SK-N-SH treated with all-trans-retinoic acid at 6 μM for 48 hours (cell line): ENCODE measurements at regions not wholly inside any gene's neighbourhood (a gene's known extent, or its start where the extent isn't known, plus 50 kb on each side); places are given as distances from the start of the nearest gene placed in this dataset.

ENCODE experiments used
- ARNTL ChIP-seq: fragments of 450-650 bp; formaldehyde crosslinking; IDR thresholded peaks from 2 replicates; pipeline ENCODE4 v1.5.0; 2020; ENCODE audit warnings: low read depth, mild to moderate bottlenecking, moderate library complexity, borderline replicate concordance
- BACH2 ChIP-seq: fragments of 250-450 bp; sonication (Bioruptor Pico); IDR thresholded peaks from 2 replicates; pipeline ENCODE4 v1.9.0; 2021; ENCODE audit warnings: mild to moderate bottlenecking, borderline replicate concordance
- ESRRG ChIP-seq: fragments of 250-450 bp; sonication (Bioruptor Pico); IDR thresholded peaks from 2 replicates; pipeline ENCODE4 v1.6.1; 2021; ENCODE audit warnings: mild to moderate bottlenecking
- ISL1 ChIP-seq: fragments of 250-450 bp; sonication (Bioruptor Pico); IDR thresholded peaks from 2 replicates; pipeline ENCODE4 v2.1.2; 2022; ENCODE audit warnings: mild to moderate bottlenecking, moderate library complexity
- RARB ChIP-seq: fragments of 250-450 bp; sonication (Bioruptor Pico); IDR thresholded peaks from 2 replicates; pipeline ENCODE4 v1.8.0; 2021; ENCODE audit warnings: mild to moderate bottlenecking, moderate library complexity
- SNAI2 ChIP-seq: fragments of 250-450 bp; sonication (Bioruptor Pico); IDR thresholded peaks from 2 replicates; pipeline ENCODE4 v1.5.0; 2020; ENCODE audit warnings: mild to moderate bottlenecking, moderate library complexity
- TCF4 ChIP-seq: fragments of 250-450 bp; sonication (Bioruptor Pico); IDR thresholded peaks from 2 replicates; pipeline ENCODE4 v1.8.0; 2021; ENCODE audit warnings: mild to moderate bottlenecking, moderate library complexity, borderline replicate concordance
- ZFP3 ChIP-seq: fragments of 250-450 bp; sonication (Bioruptor Pico); IDR thresholded peaks from 2 replicates; pipeline ENCODE4 v1.5.0; 2020; ENCODE audit warnings: mild to moderate bottlenecking, moderate library complexity
- ZFP30 ChIP-seq: fragments of 450-650 bp; formaldehyde crosslinking; IDR thresholded peaks from 2 replicates; pipeline ENCODE4 v1.5.0; 2022; ENCODE audit warnings: mild to moderate bottlenecking, moderate library complexity
- ZNF8 ChIP-seq: fragments of 450-650 bp; formaldehyde crosslinking; IDR thresholded peaks from 2 replicates; pipeline ENCODE4 v1.5.0; 2020; ENCODE audit warnings: mild to moderate bottlenecking, moderate library complexity
- TF ChIP-seq, protein P1 (sequence below): fragments of 250-450 bp; sonication (Bioruptor Pico); IDR thresholded peaks from 2 replicates; pipeline ENCODE4 v1.5.0; 2020; ENCODE audit warnings: mild to moderate bottlenecking, moderate library complexity
- TF ChIP-seq, protein P2 (sequence below): fragments of 250-450 bp; sonication (Bioruptor Pico); IDR thresholded peaks from 2 replicates; pipeline ENCODE4 v1.8.0; 2020; ENCODE audit warnings: mild to moderate bottlenecking, moderate library complexity, borderline replicate concordance
- TF ChIP-seq, protein P3 (sequence below): fragments of 250-450 bp; sonication (Bioruptor Pico); IDR thresholded peaks from 2 replicates; pipeline ENCODE4 v1.5.1; 2021; ENCODE audit warnings: mild to moderate bottlenecking, moderate library complexity

DNA sequence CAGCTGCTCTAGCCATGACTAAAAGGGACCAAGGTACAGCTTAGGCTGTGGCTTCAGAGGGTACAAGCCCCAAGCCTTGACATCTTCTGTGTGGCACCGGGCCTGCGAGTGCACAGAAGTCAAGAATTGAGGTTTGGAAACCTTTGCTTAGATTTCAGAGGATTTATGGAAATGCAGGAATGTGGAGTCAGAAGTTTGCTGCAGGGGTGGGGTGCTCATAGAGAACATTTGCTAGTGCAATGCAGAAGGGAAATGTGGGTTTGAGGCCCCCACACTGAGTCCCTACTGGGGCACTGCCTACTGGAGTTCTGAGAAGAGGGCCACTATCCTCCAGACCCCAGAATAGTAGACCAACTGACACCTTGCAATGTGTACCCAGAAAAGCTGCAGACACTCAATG is 624.9 kb upstream of the FTMT start:
- TF ChIP-seq TCF4 (CRISPR knock-in tag), result no peak
- TF ChIP-seq, protein P1, sequence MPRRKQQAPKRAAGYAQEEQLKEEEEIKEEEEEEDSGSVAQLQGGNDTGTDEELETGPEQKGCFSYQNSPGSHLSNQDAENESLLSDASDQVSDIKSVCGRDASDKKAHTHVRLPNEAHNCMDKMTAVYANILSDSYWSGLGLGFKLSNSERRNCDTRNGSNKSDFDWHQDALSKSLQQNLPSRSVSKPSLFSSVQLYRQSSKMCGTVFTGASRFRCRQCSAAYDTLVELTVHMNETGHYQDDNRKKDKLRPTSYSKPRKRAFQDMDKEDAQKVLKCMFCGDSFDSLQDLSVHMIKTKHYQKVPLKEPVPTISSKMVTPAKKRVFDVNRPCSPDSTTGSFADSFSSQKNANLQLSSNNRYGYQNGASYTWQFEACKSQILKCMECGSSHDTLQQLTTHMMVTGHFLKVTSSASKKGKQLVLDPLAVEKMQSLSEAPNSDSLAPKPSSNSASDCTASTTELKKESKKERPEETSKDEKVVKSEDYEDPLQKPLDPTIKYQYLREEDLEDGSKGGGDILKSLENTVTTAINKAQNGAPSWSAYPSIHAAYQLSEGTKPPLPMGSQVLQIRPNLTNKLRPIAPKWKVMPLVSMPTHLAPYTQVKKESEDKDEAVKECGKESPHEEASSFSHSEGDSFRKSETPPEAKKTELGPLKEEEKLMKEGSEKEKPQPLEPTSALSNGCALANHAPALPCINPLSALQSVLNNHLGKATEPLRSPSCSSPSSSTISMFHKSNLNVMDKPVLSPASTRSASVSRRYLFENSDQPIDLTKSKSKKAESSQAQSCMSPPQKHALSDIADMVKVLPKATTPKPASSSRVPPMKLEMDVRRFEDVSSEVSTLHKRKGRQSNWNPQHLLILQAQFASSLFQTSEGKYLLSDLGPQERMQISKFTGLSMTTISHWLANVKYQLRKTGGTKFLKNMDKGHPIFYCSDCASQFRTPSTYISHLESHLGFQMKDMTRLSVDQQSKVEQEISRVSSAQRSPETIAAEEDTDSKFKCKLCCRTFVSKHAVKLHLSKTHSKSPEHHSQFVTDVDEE (CRISPR knock-in tag), result no peak
- TF ChIP-seq ZNF8 (CRISPR knock-in tag), result no peak
- no peak for TF ChIP-seq ZFP30 (CRISPR knock-in tag)
- TF ChIP-seq, protein P2, sequence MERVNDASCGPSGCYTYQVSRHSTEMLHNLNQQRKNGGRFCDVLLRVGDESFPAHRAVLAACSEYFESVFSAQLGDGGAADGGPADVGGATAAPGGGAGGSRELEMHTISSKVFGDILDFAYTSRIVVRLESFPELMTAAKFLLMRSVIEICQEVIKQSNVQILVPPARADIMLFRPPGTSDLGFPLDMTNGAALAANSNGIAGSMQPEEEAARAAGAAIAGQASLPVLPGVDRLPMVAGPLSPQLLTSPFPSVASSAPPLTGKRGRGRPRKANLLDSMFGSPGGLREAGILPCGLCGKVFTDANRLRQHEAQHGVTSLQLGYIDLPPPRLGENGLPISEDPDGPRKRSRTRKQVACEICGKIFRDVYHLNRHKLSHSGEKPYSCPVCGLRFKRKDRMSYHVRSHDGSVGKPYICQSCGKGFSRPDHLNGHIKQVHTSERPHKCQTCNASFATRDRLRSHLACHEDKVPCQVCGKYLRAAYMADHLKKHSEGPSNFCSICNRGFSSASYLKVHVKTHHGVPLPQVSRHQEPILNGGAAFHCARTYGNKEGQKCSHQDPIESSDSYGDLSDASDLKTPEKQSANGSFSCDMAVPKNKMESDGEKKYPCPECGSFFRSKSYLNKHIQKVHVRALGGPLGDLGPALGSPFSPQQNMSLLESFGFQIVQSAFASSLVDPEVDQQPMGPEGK (CRISPR knock-in tag), result no peak
- no peak for TF ChIP-seq ARNTL
- no peak for TF ChIP-seq ZFP3 (CRISPR knock-in tag)
- no peak for TF ChIP-seq RARB
- no peak for TF ChIP-seq ESRRG (CRISPR knock-in tag)
- no peak for TF ChIP-seq SNAI2
- no peak for TF ChIP-seq BACH2 (CRISPR knock-in tag)
- no peak for TF ChIP-seq ISL1 (CRISPR knock-in tag)
- TF ChIP-seq, protein P3, sequence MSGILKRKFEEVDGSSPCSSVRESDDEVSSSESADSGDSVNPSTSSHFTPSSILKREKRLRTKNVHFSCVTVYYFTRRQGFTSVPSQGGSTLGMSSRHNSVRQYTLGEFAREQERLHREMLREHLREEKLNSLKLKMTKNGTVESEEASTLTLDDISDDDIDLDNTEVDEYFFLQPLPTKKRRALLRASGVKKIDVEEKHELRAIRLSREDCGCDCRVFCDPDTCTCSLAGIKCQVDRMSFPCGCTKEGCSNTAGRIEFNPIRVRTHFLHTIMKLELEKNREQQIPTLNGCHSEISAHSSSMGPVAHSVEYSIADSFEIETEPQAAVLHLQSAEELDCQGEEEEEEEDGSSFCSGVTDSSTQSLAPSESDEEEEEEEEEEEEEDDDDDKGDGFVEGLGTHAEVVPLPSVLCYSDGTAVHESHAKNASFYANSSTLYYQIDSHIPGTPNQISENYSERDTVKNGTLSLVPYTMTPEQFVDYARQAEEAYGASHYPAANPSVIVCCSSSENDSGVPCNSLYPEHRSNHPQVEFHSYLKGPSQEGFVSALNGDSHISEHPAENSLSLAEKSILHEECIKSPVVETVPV (CRISPR knock-in tag), result no peak
